Activated CD4-positive, alpha-beta T cell treated with anti-CD3 and anti-CD28 coated beads for 24 hours (primary cell): ENCODE measurements at regions not wholly inside any gene's neighbourhood (a gene's known extent, or its start where the extent isn't known, plus 50 kb on each side); places are given as distances from the start of the nearest gene placed in this dataset.
"Not testable (repeated sequence)": the region's sequence is repeated elsewhere in the genome, so short reads cannot be mapped to it uniquely, and the experiment has no call there.

Experiments
- DNase-seq, 2 donors: peaks; one replicate each; pipeline ENCODE4 v3.0.0-alpha.2; 2020; ENCODE audit warnings: low read depth in 2 of 2

GRCh38 chr7:52586704-52587103 lies 448.7 kb upstream of the POM121L12 start:
- DNase-seq: no peak

GRCh38 chr7:52584041-52584440 lies 451.4 kb upstream of the POM121L12 start:
- DNase-seq: no peak

DNA sequence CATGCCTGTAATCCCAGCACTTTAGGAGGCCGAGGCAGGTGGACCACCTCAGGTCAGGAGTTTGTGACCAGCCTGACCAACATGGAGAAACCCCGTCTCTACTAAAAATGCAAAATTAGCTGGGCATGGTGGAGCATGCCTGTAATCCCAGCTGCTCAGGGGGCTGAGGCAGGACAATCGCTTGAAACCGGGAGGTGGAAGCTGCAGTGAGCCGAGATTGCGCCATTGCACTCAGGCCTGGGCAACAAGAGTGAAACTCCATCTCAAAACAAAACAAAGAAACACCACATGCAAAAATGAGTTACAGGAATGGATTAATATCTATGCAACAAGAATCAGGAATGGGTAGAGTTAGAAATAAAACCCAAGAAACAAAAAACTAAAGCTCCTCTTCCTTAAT lies 462.3 kb upstream of the POM121L12 start:
- DNase-seq: not testable (repeated sequence)

- DNase-seq: no peak
Observed at GRCh38 chr7:52571026-52571425, 464.4 kb upstream of the POM121L12 start.

DNA sequence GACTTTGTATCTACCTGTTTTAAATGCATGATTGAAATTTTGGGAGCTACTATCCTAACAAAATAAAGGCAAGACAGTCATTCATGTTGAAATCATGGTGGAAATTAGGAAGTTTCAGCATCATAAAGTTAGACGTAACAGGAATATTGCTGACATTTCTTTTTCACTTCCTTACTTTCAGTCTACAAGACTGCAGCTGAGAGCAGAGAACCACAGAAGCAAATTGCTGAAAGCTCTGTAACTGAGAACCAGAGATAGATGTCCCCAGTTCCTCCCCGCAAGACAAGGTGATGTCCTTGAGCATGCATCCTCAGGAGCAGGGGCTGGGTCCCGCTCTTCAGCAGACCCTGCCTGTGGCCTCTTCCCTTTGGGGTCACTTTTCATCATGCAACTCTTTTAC lies 466.3 kb upstream of the POM121L12 start:
- no peak for DNase-seq

- DNase-seq: no peak
Observed at GRCh38 chr7:52565974-52566373, 469.5 kb upstream of the POM121L12 start.

- no peak for DNase-seq
Observed at GRCh38 chr7:52555805-52556204, 479.6 kb upstream of the POM121L12 start.

DNA sequence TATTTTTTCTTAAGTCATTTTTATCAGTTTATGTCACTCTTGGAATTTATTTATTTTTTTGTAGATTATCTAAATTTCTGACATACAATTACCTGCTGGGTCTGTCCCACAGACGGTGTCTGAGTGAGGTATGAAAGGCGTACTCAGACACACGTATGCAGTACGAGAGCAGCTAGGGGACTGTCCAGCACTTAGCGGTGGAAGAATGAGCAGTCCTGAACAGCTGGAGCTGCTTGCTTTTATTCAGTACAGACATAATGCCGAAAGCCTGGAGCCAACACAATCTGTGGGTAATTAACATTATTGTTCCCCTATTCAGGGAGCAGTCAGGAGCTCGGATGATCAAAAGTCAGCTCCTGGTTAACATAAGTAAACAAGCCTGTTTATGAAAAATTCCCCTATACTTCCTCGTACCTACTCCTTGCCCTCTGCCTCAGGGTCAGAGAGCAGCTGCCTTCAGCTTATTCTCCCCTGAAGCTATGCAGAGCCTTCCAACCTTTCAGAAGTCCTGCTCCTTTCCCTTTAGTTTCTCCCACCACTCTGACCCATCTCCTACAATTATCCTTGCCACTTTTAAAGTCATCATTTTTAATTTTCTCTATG lies 488.0 kb upstream of the POM121L12 start:
- DNase-seq: no peak

GRCh38 chr7:52541198-52541765 lies 494.2 kb upstream of the POM121L12 start:
- not testable (repeated sequence) for DNase-seq

GRCh38 chr7:52540041-52540440 lies 495.4 kb upstream of the POM121L12 start:
- DNase-seq: no peak

DNA sequence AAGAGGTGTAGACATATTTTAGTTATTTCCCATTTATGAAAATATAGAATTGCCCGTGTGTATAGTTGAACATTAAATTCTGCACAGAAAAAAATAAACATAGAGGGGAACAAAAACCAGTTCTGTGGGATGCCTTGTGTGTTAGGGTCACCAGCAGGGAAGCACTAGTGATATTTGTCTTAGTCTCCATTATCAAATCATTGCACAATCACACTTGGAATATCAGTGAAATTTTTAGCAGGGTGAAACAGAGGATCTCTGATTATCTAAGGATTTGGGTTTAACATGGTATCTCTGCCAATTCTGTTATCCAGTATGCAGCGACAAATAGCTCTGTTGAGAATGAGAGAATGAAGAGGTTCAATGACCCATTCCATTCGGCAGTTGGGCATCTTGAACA lies 496.0 kb upstream of the POM121L12 start:
- DNase-seq: no peak

DNA sequence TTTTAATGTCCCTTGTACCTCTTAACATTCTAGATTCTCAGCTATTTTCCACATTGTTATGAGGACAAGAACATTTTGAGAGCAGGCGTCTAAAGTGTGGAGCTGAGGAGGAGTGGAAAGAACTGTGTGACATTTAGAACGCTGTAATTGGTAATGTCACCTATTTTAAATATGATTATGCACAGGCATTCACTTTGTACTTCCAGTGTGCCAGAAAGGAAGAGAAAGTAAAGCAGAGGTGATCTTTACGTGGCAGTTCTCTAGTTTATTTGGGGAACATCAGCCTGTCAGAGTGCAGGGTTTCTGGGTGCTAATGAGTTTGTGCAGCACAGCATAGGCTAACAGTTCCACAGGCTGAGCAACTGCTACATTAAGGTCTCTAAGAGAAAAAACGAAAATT lies 498.4 kb upstream of the POM121L12 start:
- DNase-seq: no peak

DNA sequence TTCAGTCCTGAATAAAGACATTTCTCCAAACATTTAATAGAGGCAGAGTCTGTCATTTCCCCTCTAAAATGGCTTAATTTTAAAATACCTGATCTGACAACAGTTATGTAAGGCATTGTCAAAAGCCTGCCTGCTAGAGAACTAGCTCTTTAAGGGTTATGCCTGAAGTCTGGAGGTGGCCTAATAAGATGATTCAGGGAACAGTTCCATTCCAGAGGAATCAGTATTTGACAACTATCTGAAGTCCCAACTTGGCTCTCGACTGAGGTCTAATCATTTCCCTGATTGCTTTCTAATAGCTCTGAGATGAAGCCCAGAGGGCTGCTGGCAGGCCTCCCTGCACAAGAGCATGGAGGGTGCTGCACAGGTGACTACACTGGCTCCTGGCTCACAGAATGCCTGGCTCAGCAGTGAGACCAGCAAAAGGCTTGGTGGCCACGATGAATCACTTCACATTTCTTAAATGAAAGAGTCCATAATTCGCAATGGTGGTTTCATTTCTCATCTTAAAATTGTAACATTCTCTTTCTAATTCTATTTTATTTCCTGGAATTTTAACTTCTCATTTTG lies 509.6 kb upstream of the POM121L12 start:
- no peak for DNase-seq

- DNase-seq: no peak
Observed at GRCh38 chr7:52518869-52519268, 516.6 kb upstream of the POM121L12 start.

GRCh38 chr7:52512656-52513055 lies 522.8 kb upstream of the POM121L12 start:
- no peak for DNase-seq

GRCh38 chr7:52507546-52508255 lies 527.7 kb upstream of the POM121L12 start:
- no peak for DNase-seq

DNA sequence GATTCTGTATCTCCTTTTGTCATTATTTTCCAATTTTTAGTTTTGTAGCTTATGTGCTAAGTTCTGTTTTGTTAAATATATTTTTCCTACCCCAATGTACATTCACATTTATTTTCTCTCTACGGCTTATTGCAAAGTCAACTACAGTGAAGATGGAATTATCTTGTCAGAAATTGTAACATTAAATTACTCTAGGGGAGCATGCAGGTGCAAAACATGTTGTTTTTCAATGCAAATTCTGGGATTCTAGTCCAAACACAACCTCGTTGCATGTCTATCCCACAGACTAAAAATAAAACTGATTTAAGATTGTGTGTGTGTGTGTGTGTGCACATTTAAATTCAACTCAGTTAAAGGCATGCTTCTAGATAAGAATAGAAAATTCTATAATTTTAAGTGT lies 529.1 kb upstream of the POM121L12 start:
- no peak for DNase-seq

- no peak for DNase-seq
Observed at GRCh38 chr7:52504561-52504960, 530.9 kb upstream of the POM121L12 start.

- no peak for DNase-seq
Observed at GRCh38 chr7:52502281-52502680, 533.2 kb upstream of the POM121L12 start.

DNA sequence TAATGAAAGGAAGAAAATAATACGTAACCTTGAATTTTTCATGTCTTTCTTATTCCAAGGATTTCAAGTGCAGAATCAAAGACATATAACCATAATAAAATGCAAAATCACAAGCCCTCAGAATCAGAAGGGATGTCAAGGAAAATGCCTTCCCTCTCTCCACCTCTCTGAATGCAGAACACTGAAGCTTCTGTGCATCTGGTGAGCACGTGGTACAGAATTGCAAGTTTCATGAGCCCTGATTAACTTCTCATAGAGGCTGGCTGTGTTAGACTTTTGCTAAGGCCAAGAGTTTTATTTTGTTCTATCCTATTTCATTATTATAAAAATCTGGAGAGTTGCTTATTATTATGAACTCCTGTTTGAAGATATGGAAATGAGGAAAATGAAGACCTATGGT lies 533.7 kb upstream of the POM121L12 start:
- no peak for DNase-seq

GRCh38 chr7:52500841-52501240 lies 534.6 kb upstream of the POM121L12 start:
- DNase-seq: no peak

- DNase-seq: no peak
Observed at GRCh38 chr7:52498366-52498765, 537.1 kb upstream of the POM121L12 start.

GRCh38 chr7:52486267-52486666 lies 549.2 kb upstream of the POM121L12 start:
- no peak for DNase-seq
